ENCODE measurements at regions not wholly inside any gene's neighbourhood (a gene's known extent, or its start where the extent isn't known, plus 50 kb on each side); places are given as distances from the start of the nearest gene placed in this dataset.

DNA sequence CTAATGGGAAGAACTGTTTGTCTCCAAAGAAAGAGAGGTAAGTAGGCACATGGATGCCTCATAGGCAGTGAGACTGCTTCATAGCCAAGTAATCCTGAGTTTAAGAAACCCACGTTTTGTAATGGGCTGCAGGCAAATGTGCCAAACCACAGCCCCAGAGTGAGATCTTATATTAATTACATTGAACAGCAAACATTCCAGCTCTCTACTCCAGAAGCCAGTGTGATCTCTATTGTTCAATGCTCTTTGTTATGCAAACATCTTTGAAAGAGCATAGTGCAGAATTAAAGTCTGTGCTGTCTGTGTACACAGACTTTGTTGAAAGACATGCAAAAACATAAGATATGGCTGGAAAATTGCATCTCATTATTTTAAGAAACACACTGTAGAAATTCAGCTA is 720.8 kb upstream of the REG3G start:
- DNase-seq: no peak

GRCh38 chr2:78309460-78309859 is 716.0 kb upstream of the REG3G start:
- no peak for DNase-seq

GRCh38 chr2:78315368-78315767 is 710.1 kb upstream of the REG3G start:
- no peak for DNase-seq

DNA sequence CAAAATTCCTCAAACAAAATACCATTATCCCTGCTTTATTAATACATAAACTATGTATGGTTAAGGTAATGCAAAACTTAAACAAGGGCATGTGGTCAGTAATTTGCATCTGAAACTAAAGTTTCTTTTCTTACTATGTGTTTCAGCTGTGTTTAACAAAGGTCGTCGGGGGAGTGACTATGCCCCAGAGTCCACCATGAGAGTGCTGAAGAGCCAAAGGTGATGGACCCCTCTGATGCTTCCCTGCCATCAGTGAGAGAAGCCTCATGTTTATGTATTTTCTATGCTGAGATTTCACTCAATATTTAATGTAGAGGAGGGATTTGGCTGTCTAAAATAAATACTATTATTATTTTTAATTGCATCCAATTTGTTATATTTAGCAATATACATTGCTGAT is 707.2 kb upstream of the REG3G start:
- no peak for DNase-seq

DNA sequence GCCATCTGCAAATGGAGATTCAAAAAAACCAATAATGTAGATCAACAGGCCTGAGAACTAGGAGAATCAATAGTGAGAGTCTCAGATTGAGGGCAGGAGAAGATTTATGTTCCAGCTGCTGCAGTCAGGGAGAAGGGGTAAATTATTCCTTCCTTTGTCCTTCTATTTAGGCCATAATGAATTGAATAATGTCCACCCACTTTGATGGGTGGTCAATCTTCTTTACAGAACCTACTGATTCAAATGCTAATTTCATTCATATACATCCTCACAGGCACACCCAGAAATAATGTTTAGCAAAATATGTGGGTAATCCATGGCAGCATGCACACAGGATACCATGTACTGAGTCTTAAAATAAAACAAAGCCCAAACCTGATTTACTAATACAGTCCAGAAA is 695.3 kb upstream of the REG3G start:
- no peak for DNase-seq

GRCh38 chr2:78351208-78351607 is 674.3 kb upstream of the REG3G start:
- DNase-seq: peak; percentile 4

- no peak for DNase-seq
Observed at GRCh38 chr2:78353168-78353567, 672.3 kb upstream of the REG3G start.

DNA sequence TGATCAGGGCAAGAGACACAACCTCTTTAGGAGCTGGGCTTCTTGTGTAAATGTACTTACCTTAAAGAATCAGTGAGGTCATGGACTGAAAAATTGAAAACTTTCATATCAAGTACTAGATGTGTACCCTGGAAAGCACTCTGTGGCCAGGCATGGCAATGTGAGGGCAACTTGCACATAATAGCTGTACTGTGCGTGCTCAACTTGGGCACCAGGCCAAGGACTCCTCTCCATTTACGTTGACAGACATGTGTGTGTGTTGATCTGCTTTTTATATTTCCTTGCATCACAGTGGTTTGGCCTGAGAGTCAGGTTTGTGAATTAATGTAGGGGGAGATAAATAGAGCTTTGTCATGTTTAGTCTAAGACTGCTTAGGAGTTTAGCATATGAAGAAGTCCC is 669.5 kb upstream of the REG3G start:
- peak; percentile 4 for DNase-seq

DNA sequence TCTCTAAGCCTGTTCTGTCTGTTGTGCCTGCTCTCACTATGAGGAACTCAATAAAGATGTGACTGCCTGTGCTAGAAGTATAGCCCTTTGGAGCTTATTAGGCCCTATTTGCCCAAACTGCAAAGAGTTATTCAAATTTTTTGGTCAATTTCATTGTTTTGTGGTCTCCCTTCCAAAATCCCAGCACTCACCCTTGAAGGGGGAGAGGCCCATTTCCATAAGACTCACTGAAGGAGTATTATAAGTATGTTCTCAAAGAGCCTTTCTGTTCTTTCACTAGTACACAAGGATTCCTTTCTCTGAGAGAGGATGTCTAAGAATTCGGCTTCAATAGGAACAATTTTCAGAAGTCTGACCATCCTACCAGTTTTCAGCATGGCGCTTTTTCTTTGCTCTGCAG is 641.9 kb upstream of the REG3G start:
- peak; percentile 9 for DNase-seq

- no peak for DNase-seq
Observed at GRCh38 chr2:78397198-78397597, 628.3 kb upstream of the REG3G start.

GRCh38 chr2:78407960-78408794 is 617.3 kb upstream of the REG3G start:
- DNase-seq: no peak

DNA sequence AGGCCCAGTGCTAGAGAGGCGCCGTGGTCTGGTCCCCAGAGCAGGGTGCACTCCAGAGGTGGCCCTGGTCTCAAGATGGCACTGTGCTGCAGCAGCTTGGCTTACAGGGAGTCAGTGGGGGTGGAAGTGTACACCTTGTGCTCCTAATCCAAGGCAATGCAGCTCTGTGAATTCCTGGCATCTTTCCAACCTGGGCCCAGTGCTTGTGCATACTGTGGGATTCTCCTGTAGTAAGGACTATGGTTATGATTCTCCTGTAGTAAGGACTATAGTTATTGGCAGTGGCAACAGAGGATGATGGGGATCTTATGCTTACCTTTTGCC is 616.7 kb upstream of the REG3G start:
- DNase-seq: peak; percentile 9

GRCh38 chr2:78411303-78411702 is 614.2 kb upstream of the REG3G start:
- DNase-seq: no peak

GRCh38 chr2:78416625-78417300 is 608.7 kb upstream of the REG3G start:
- no peak for DNase-seq

DNA sequence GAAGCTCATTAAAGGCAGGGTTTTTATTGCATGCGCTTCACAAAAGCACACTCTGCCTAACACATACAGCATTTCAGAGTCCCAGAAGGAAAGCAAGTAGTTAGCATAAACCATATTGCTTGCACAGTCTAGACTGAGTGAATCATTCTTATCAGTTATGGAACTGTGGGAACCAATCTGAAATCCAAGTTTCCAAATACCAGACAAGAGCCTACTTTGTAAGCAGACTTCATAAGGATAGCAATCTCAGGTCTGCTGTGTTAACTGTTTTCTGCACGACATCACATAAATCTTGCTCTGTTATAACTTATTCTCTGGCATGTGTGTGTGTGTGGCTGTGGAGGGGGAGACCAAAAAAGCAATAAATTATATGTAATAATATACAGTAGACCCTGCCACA is 608.1 kb upstream of the REG3G start:
- DNase-seq: peak; percentile 22

- DNase-seq: peak; percentile 93
Observed at GRCh38 chr2:78418021-78418420, 607.5 kb upstream of the REG3G start.

DNA sequence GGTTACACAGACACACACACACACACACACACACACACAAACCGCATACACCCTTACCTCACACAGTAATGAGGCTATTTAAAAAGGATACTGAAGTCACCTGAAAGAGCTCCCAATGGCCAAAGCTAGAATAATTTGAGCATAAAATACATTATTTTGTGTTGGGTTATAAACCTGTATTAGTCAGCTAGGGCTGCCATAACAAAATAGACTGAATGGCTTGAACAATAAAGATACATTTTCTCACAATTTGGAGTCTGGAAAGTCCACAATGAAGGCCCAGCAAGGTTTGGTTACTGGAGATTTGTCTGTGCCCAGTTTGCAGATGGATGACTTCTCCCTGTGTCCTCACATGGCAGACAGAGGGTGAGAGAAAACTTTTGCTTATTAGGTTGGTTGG is 605.4 kb upstream of the REG3G start:
- DNase-seq: no peak

GRCh38 chr2:78423631-78424030 is 601.9 kb upstream of the REG3G start:
- no peak for DNase-seq

GRCh38 chr2:78427170-78427569 is 598.3 kb upstream of the REG3G start:
- no peak for DNase-seq

- no peak for DNase-seq
Observed at GRCh38 chr2:78431241-78431640, 594.3 kb upstream of the REG3G start.

- no peak for DNase-seq
Observed at GRCh38 chr2:78439122-78439521, 586.4 kb upstream of the REG3G start.

- no peak for DNase-seq
Observed at GRCh38 chr2:78455586-78455985, 569.9 kb upstream of the REG3G start.

DNA sequence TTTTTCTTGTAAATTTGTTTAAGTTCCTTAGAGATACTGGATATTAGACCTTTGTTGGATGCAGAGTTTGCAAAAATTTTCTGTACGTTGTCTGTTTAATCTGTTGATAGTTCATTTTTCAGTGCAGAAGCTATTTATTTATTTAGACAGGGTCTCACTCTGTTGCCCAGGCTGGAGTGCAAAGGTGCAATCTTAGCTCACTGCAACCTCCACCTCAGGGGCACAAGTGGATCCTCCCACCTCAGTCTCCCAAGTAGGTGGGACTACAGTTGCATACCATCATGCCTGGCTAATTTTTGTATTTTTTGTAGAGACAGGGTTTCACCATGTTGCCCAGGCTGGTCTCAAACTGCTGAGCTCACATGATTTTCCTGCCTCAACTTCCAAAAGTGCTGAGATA is 568.2 kb upstream of the REG3G start:
- DNase-seq: no peak

DNA sequence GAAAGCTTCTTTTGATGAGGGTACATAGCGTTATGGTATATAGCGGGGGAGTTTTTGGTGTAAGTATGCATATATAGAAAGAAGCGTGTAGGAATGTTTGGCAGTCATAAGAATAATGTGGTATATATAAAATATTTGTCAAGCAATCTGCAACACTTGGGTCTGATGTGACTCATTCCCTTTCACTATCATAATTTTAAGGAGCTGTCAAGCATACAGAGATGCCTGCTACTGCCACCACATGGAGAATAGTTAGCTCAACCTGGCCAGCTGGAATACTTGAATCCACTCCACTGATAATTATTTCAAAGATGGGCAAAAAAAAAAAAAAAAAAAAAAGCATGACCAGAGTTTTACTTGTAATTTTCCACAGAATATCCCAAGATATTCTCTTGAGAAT is 559.8 kb upstream of the REG3G start:
- DNase-seq: no peak

Data from tongue (tissue), 1 donor.